Transverse colon (tissue), 4 donors: ENCODE measurements at regions not wholly inside any gene's neighbourhood (a gene's known extent, or its start where the extent isn't known, plus 50 kb on each side); places are given as distances from the start of the nearest gene placed in this dataset.

Experiments
- DNase-seq: peaks from one replicate; pipeline ENCODE4 v3.0.0-alpha.2; 2019
- H3K27ac ChIP-seq, 4 donors: fragments of 200-600 bp; sonication (generic); 2 replicates each; pipeline ENCODE4 v1.5.1; 2016 to 2018; ENCODE audit warnings: inconsistent platforms in 4 of 4
- H3K27me3 ChIP-seq: fragments of 200-600 bp; sonication (generic); 2 replicates; pipeline ENCODE4 v1.5.1; 2017; ENCODE audit warnings: inconsistent platforms
- H3K36me3 ChIP-seq, 4 donors: fragments of 200-600 bp; sonication (generic); 2 replicates each; pipeline ENCODE4 v1.5.1; 2017 to 2019; ENCODE audit warnings: inconsistent platforms in 4 of 4
- H3K4me1 ChIP-seq, 4 donors: fragments of 200-600 bp; sonication (generic); 2 replicates each; pipeline ENCODE4 v1.5.1; 2017 to 2020; ENCODE audit warnings: inconsistent platforms in 4 of 4
- H3K4me3 ChIP-seq, 4 donors: fragments of 200-600 bp; sonication (generic); 1 replicate in 1 of 4; 2 replicates in 3 of 4; pipeline versions ENCODE4 v1.5.1 to v1.6.1; 2017 to 2019; ENCODE audit warnings: inconsistent platforms in 4 of 4
- H3K9me3 ChIP-seq, 2 donors: fragments of 200-600 bp; sonication (generic); 2 replicates each; pipeline ENCODE4 v1.5.1; 2017 to 2019; ENCODE audit warnings: inconsistent platforms in 2 of 2
- CTCF ChIP-seq, 5 experiments: fragments of 200-600 bp in 3 of 5; fragments of 450-650 bp in 2 of 5; sonication (generic) in 3 of 5; IDR thresholded peaks; 1 replicate in 2 of 5; 2 replicates in 3 of 5; pipeline ENCODE4 v1.5.1; 2016 to 2017; ENCODE audit warnings: antibody characterized with exemption in 5 of 5, inconsistent platforms in 3 of 5, mild to moderate bottlenecking in 2 of 5, moderate library complexity in 1 of 5
- EP300 ChIP-seq: sonication (generic); formaldehyde crosslinking; IDR thresholded peaks from one replicate; pipeline ENCODE4 v1.6.1; 2017; ENCODE audit warnings: antibody characterized with exemption, low read depth
- POLR2A ChIP-seq: fragments of 450-650 bp; IDR thresholded peaks from one replicate; pipeline ENCODE4 v1.6.1; 2016; ENCODE audit warnings: antibody characterized with exemption, mild to moderate bottlenecking, moderate library complexity
- POLR2AphosphoS5 ChIP-seq, 3 donors: sonication (generic); formaldehyde crosslinking; IDR thresholded peaks; one replicate each; pipeline ENCODE4 v1.6.1; 2016; ENCODE audit warnings: antibody characterized with exemption in 3 of 3
- WGBS, 2 donors: methylation state at CpG; one replicate each; pipeline ENCODE4 v1.1.5; 2018; ENCODE audit warnings: low coverage in 1 of 2; 5-methylcytosine and 5-hydroxymethylcytosine counted together
- in situ Hi-C, 4 donors: fragments of 200-750 bp; cut with MboI; loops; one replicate each; pipeline versions ENCODE4 v1.15.0 to v1.15.1; 2017; ENCODE audit warnings: low sequenced_read_pairs in 3 of 4, low pct_ligation_motif_present in 1 of 4, low pct_unique_long_range_greater_than_20kb in 1 of 4
- intact Hi-C: fragments of 100-400 bp; cut with DNase I; formaldehyde crosslinking; loops from one replicate; pipeline ENCODE4 v1.15.1; 2023; ENCODE audit warnings: low total_unique reads

- intact Hi-C loops: no loop called here
- TF ChIP-seq CTCF (IDR thresholded peaks at IDR 0.05) (no peak), POLR2A (no peak), EP300 (no peak)
- 40 to 47% methylated on average over 1 to 2 of the region's 2 CpGs for WGBS, 2 donors
- no peak for DNase-seq
- Histone ChIP-seq H3K27ac (no peak overlapping the region), H3K27me3 (no peaks in the 10 kb centered on the region), H3K4me3 (no peak overlapping the region), H3K4me1 (no peaks in the 10 kb centered on the region), H3K9me3 (no peaks in the 10 kb centered on the region), H3K36me3 (no peaks in the 10 kb centered on the region)
- in situ Hi-C loops: no loop called here
These were observed 447.7 kb downstream of the ZSWIM6 start for GRCh38 chr5:61779743-61780142.

GRCh38 chr5:61783481-61783880 lies 451.4 kb downstream of the ZSWIM6 start:
- Histone ChIP-seq H3K4me1 (no peaks in the 10 kb centered on the region), H3K36me3 (no peaks in the 10 kb centered on the region), H3K27me3 (no peaks in the 10 kb centered on the region), H3K9me3 (no peaks in the 10 kb centered on the region), H3K4me3 (no peak overlapping the region), H3K27ac (no peak overlapping the region)
- no peak for TF ChIP-seq EP300
- no peak for TF ChIP-seq CTCF (IDR thresholded peaks at IDR 0.05)
- TF ChIP-seq POLR2AphosphoS5 (IDR thresholded peaks at IDR 0.05): no peak
- no peak for TF ChIP-seq POLR2A
- DNase-seq: no peak
- intact Hi-C loops: no loop called here
- WGBS, 2 donors: 82 to 89% methylated on average over 2 of the region's 2 CpGs
- in situ Hi-C loops: no loop called here

GRCh38 chr5:61784341-61784740 lies 452.3 kb downstream of the ZSWIM6 start:
- Histone ChIP-seq H3K4me3 (no peak overlapping the region), H3K4me1 (no peaks in the 10 kb centered on the region), H3K27ac (no peak overlapping the region), H3K27me3 (no peaks in the 10 kb centered on the region), H3K9me3 (no peaks in the 10 kb centered on the region), H3K36me3 (no peaks in the 10 kb centered on the region)
- in situ Hi-C loops (no loop called here), intact Hi-C loops (no loop called here)
- WGBS, 2 donors: 69 to 82% methylated on average over 6 of the region's 6 CpGs
- TF ChIP-seq POLR2AphosphoS5 (IDR thresholded peaks at IDR 0.05): no peak
- no peak for TF ChIP-seq EP300
- no peak for TF ChIP-seq POLR2A
- no peak for TF ChIP-seq CTCF (IDR thresholded peaks at IDR 0.05)
- DNase-seq: no peak

GRCh38 chr5:61788548-61788947 lies 456.5 kb downstream of the ZSWIM6 start:
- no peak for DNase-seq
- intact Hi-C loops (no loop called here), in situ Hi-C loops (no loop called here)
- 28 to 66% methylated on average over 2 of the region's 2 CpGs for WGBS, 2 donors
- Histone ChIP-seq H3K36me3 (no peaks in the 10 kb centered on the region), H3K27me3 (no peaks in the 10 kb centered on the region), H3K27ac (no peak overlapping the region), H3K9me3 (no peaks in the 10 kb centered on the region), H3K4me3 (no peak overlapping the region), H3K4me1 (no peaks in the 10 kb centered on the region)
- no peak for TF ChIP-seq EP300

- Histone ChIP-seq H3K27me3 (no peaks in the 10 kb centered on the region), H3K36me3 (no peaks in the 10 kb centered on the region), H3K27ac (no peak overlapping the region), H3K9me3 (no peaks in the 10 kb centered on the region), H3K4me1 (no peaks in the 10 kb centered on the region), H3K4me3 (no peak overlapping the region)
- no peak for TF ChIP-seq EP300
- TF ChIP-seq POLR2AphosphoS5 (IDR thresholded peaks at IDR 0.05): no peak
- TF ChIP-seq POLR2A: no peak
- no peak for TF ChIP-seq CTCF (IDR thresholded peaks at IDR 0.05)
- intact Hi-C loops (no loop called here), in situ Hi-C loops (no loop called here)
- DNase-seq: no peak
These were observed 457.9 kb downstream of the ZSWIM6 start for GRCh38 chr5:61790007-61790406.
